ENCODE measurements at regions not wholly inside any gene's neighbourhood (a gene's known extent, or its start where the extent isn't known, plus 50 kb on each side); places are given as distances from the start of the nearest gene placed in this dataset.
"Not testable (repeated sequence)": the region's sequence is repeated elsewhere in the genome, so short reads cannot be mapped to it uniquely, and the experiment has no call there.

- TF ChIP-seq, protein P1, sequence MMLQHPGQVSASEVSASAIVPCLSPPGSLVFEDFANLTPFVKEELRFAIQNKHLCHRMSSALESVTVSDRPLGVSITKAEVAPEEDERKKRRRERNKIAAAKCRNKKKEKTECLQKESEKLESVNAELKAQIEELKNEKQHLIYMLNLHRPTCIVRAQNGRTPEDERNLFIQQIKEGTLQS (IDR thresholded peaks at IDR 0.05; ENCODE audit: insufficient read depth, low read depth, low read length): no peak
- no peak for TF ChIP-seq KDM1A (IDR thresholded peaks at IDR 0.05; ENCODE audit: borderline replicate concordance, low read length)
These were observed 362.5 kb upstream of the PCDH15 start (continued) for GRCh38 chr10:55163388-55163979.

- H3K23me2 ChIP-seq (ENCODE audit: low read depth, low read length); H3K4me2 ChIP-seq (ENCODE audit: insufficient read depth in 1 of 2, low read depth in 2 of 2, low read length in 2 of 2); H4K20me1 ChIP-seq (replicated peaks in 1 of 2; ENCODE audit: control insufficient read depth in 1 of 2, insufficient read depth in 2 of 2, low read length in 2 of 2); H3K27ac ChIP-seq (ENCODE audit: low read depth, low read length); H3K4me1 ChIP-seq (replicated peaks in 1 of 4; ENCODE audit: control insufficient read depth in 3 of 4, insufficient read depth in 4 of 4, low read length in 3 of 4); H3K9ac ChIP-seq (replicated peaks in 1 of 4; ENCODE audit: extremely low read depth in 1 of 4, low read depth in 3 of 4, low read length in 3 of 4); CTCF ChIA-PET (ENCODE audit: partially characterized antibody); POLR2A ChIA-PET (ENCODE audit: partially characterized antibody); H2AK5ac ChIP-seq (ENCODE audit: low read depth, low read length); H2BK120ac ChIP-seq (replicated peaks; ENCODE audit: low read depth, low read length); H4K5ac ChIP-seq (ENCODE audit: insufficient read length, low read depth, low read length); H3K27me3 ChIP-seq (replicated peaks in 1 of 4; ENCODE audit: control insufficient read depth in 3 of 4, extremely low read depth in 1 of 4, insufficient read depth in 3 of 4, low read length in 3 of 4); H4K8ac ChIP-seq (ENCODE audit: extremely low read depth, insufficient read depth, low read length); FAIRE-seq; H3K79me1 ChIP-seq (ENCODE audit: low read depth, low read length); H3K23ac ChIP-seq (ENCODE audit: insufficient read length); H3K18ac ChIP-seq (ENCODE audit: extremely low read depth, low read length); H3K14ac ChIP-seq (ENCODE audit: insufficient read length); H3K56ac ChIP-seq (replicated peaks; ENCODE audit: insufficient read length, low read depth, low read length); H2BK20ac ChIP-seq (ENCODE audit: low read length); H4K91ac ChIP-seq (replicated peaks; ENCODE audit: insufficient read length, low read length); H3K36me3 ChIP-seq (ENCODE audit: control insufficient read depth in 2 of 4, insufficient read depth in 4 of 4, low read length in 3 of 4); H2BK12ac ChIP-seq (ENCODE audit: low read depth, low read length); H3K4ac ChIP-seq (replicated peaks; ENCODE audit: insufficient read length, low read depth, low read length); H2AFZ ChIP-seq (ENCODE audit: low read length); H2BK15ac ChIP-seq (ENCODE audit: low read length); H3K9me3 ChIP-seq (ENCODE audit: insufficient read depth in 2 of 2, low read depth in 1 of 2, low read length in 1 of 2); DNase-seq (ENCODE audit: low read depth in 1 of 2, low spot score in 2 of 2); H3K4me3 ChIP-seq (ENCODE audit: extremely low read depth in 1 of 4, insufficient read depth in 2 of 4, low read depth in 3 of 4, low read length in 4 of 4); H2BK5ac ChIP-seq (ENCODE audit: low read depth, low read length); H3K79me2 ChIP-seq (ENCODE audit: control insufficient read depth in 1 of 2, insufficient read depth in 2 of 2, low read length in 2 of 2): not testable (repeated sequence)
- WGBS, 2 experiments (ENCODE audit: extremely low coverage in 1 of 2, insufficient coverage in 1 of 2, insufficient read length in 1 of 2, insufficient replicate concordance in 2 of 2, low coverage in 1 of 2, low lambda C conversion rate in 2 of 2, missing lambda C conversion rate in 1 of 2): 90% methylated on average over 2 of the region's 2 CpGs; no CpG with 5 or more reads in 1 of the 2 experiments
These were observed 361.3 kb upstream of the PCDH15 start for GRCh38 chr10:55162321-55162720.

All from H1 (cell line).